Ovary (tissue), 7 donors: ENCODE measurements at regions not wholly inside any gene's neighbourhood (a gene's known extent, or its start where the extent isn't known, plus 50 kb on each side); places are given as distances from the start of the nearest gene placed in this dataset.

Source experiments
- DNase-seq, 5 donors: peaks; one replicate each; pipeline ENCODE4 v3.0.0-alpha.2; 2019 to 2020
- H3K27ac ChIP-seq, 2 donors: fragments of 200-600 bp; one replicate each; pipeline versions ENCODE4 v1.5.1 to v1.8.0; 2019 to 2022
- H3K27me3 ChIP-seq: fragments of 200-600 bp; one replicate; pipeline ENCODE4 v1.8.0; 2022
- H3K36me3 ChIP-seq: fragments of 200-600 bp; sonication (generic); one replicate; pipeline ENCODE4 v1.5.1; 2019
- H3K4me1 ChIP-seq: one replicate; pipeline ENCODE4 v1.8.1; 2013; ENCODE audit warnings: mild to moderate bottlenecking, moderate library complexity; ENCODE audit not compliant: insufficient read depth
- H3K4me3 ChIP-seq: fragments of 200-600 bp; sonication (generic); one replicate; pipeline ENCODE4 v1.5.1; 2017
- H3K9me3 ChIP-seq, 2 donors: fragments of 200-600 bp in 1 of 2; sonication (generic) in 1 of 2; one replicate each; pipeline versions ENCODE4 v1.5.1 to v1.8.1; 2013 to 2019; ENCODE audit warnings: mild to moderate bottlenecking in 1 of 2, moderate library complexity in 1 of 2
- CTCF ChIP-seq, 3 donors: fragments of 450-650 bp in 2 of 3; fragments of 200-600 bp in 1 of 3; IDR thresholded peaks; one replicate each; pipeline versions ENCODE4 v1.5.1 to v1.8.0; 2016 to 2022; ENCODE audit warnings: antibody characterized with exemption in 3 of 3, mild to moderate bottlenecking in 1 of 3
- EP300 ChIP-seq: sonication (generic); formaldehyde crosslinking; IDR thresholded peaks from one replicate; pipeline ENCODE4 v1.6.1; 2017; ENCODE audit warnings: antibody characterized with exemption
- POLR2A ChIP-seq: fragments of 450-650 bp; IDR thresholded peaks from one replicate; pipeline ENCODE4 v1.6.1; 2017; ENCODE audit warnings: antibody characterized with exemption, mild to moderate bottlenecking, moderate library complexity
- WGBS, 3 donors: extraction: QIAGEN DNeasy Blood & Tissue Kit in 1 of 3; methylation state at CpG; one replicate each; pipeline versions ENCODE4 v1.1.5 to v1.1.7; 2013 to 2017; 5-methylcytosine and 5-hydroxymethylcytosine counted together
- intact Hi-C, 4 donors: fragments of 100-400 bp; cut with DNase I; formaldehyde crosslinking; loops; one replicate each; pipeline versions ENCODE4 v1.11.0 to v1.15.1; 2022 to 2023
- donor health status: DM: no; HTN: no; CAD: no; lungs with moderate emphysema.
- donor health status: DM: no; HTN: no; CAD: no.
- donor health status: Bipolar disorder and iron deficiency.
- donor health status: DM: no; HTN: no; CAD: no.
- donor health status: DM: yes; HTN: yes; CAD: no.

GRCh38 chr16:11450136-11450535, 104.9 kb downstream of the RMI2 start:
- intact Hi-C loops, result no loop called here
- H3K36me3 ChIP-seq, result no peaks in the 10 kb centered on the region
- no peak overlapping the region for H3K27ac ChIP-seq
- WGBS, 3 donors, result 91 to 92% (median 92%) methylated on average over 9 of the region's 9 CpGs
- H3K4me1 ChIP-seq, result no peaks in the 10 kb centered on the region
- H3K9me3 ChIP-seq, result no peaks in the 10 kb centered on the region
- no peak overlapping the region for H3K4me3 ChIP-seq
- no peak for TF ChIP-seq EP300
- TF ChIP-seq POLR2A, result no peak
- DNase-seq, result no peak
- no peaks in the 10 kb centered on the region for H3K27me3 ChIP-seq

GRCh38 chr16:11452298-11452697, 107.0 kb downstream of the RMI2 start:
- no peaks in the 10 kb centered on the region for H3K4me1 ChIP-seq
- H3K9me3 ChIP-seq, result no peaks in the 10 kb centered on the region
- H3K4me3 ChIP-seq, result no peak overlapping the region
- H3K36me3 ChIP-seq, result no peaks in the 10 kb centered on the region
- intact Hi-C loops, result no loop called here
- 84 to 94% (median 91%) methylated on average over 7 of the region's 7 CpGs for WGBS, 3 donors
- TF ChIP-seq CTCF (IDR thresholded peaks at IDR 0.05), result no peak
- TF ChIP-seq EP300, result no peak
- no peak for TF ChIP-seq POLR2A
- H3K27me3 ChIP-seq, result no peaks in the 10 kb centered on the region
- no peak for DNase-seq
- H3K27ac ChIP-seq, result no peak overlapping the region

- no peak for TF ChIP-seq POLR2A
- TF ChIP-seq EP300, result no peak
- no peak for TF ChIP-seq CTCF (IDR thresholded peaks at IDR 0.05)
- H3K27me3 ChIP-seq, result no peaks in the 10 kb centered on the region
- intact Hi-C loops, result no loop called here
- 54 to 55% (median 55%) methylated on average over 5 of the region's 5 CpGs for WGBS, 3 donors
- H3K36me3 ChIP-seq, result no peaks in the 10 kb centered on the region
- H3K27ac ChIP-seq, result no peak overlapping the region
- DNase-seq, result no peak
- H3K9me3 ChIP-seq, result no peaks in the 10 kb centered on the region
- no peak overlapping the region for H3K4me3 ChIP-seq
- no peaks in the 10 kb centered on the region for H3K4me1 ChIP-seq
These were observed 107.6 kb downstream of the RMI2 start for GRCh38 chr16:11452746-11453389.

- H3K27me3 ChIP-seq, result no peaks in the 10 kb centered on the region
- WGBS, 3 donors, result 84 to 96% (median 95%) methylated on average over 10 of the region's 10 CpGs
- no peaks in the 10 kb centered on the region for H3K36me3 ChIP-seq
- H3K4me1 ChIP-seq, result no peaks in the 10 kb centered on the region
- intact Hi-C loops, result no loop called here
- H3K27ac ChIP-seq, result no peak overlapping the region
- no peak for DNase-seq
- no peaks in the 10 kb centered on the region for H3K9me3 ChIP-seq
- TF ChIP-seq POLR2A, result no peak
- no peak for TF ChIP-seq CTCF (IDR thresholded peaks at IDR 0.05)
- no peak for TF ChIP-seq EP300
- no peak overlapping the region for H3K4me3 ChIP-seq
These were observed 111.5 kb downstream of the RMI2 start for GRCh38 chr16:11456741-11457140.

GRCh38 chr16:11459722-11460121, 114.5 kb downstream of the RMI2 start:
- Histone ChIP-seq H3K36me3 (no peaks in the 10 kb centered on the region), H3K9me3 (no peaks in the 10 kb centered on the region), H3K4me1 (no peaks in the 10 kb centered on the region), H3K4me3 (no peak overlapping the region), H3K27ac (no peak overlapping the region), H3K27me3 (no peaks in the 10 kb centered on the region)
- intact Hi-C loops, result loop anchor here in 1 of 4 donors (2.0 kb wide), 1 partner anchor 51 kb away; no protein-coding TSS in a partner anchor
- no peak for DNase-seq
- TF ChIP-seq POLR2A, result no peak
- no peak for TF ChIP-seq CTCF (IDR thresholded peaks at IDR 0.05)
- TF ChIP-seq EP300, result no peak
- 73 to 81% (median 76%) methylated on average over 8 of the region's 8 CpGs for WGBS, 3 donors
